ENCODE measurements at regions not wholly inside any gene's neighbourhood (a gene's known extent, or its start where the extent isn't known, plus 50 kb on each side); places are given as distances from the start of the nearest gene placed in this dataset.

GRCh38 chr6:170024940-170025339 lies 265.9 kb downstream of the DLL1 start:
- Histone ChIP-seq H3K27me3 (ENCODE audit: control insufficient read depth, insufficient read depth, low read length) (0 out of 2 replicates have a peak, but pooled peaks cover 6% of the 10 kb centered on the region), H3K4me1 (ENCODE audit: control insufficient read depth, insufficient read depth, low read length) (peaks cover 12% of the 10 kb centered on the region), H3K9ac (ENCODE audit: low read length) (no peak overlapping the region), H3K36me3 (ENCODE audit: control insufficient read depth, insufficient read depth, low read length) (no peaks in the 10 kb centered on the region), H3K4me3 (ENCODE audit: low read depth, low read length) (no peak overlapping the region), H3K27ac (ENCODE audit: low read depth, low read length) (no peak overlapping the region), H3K9me3 (ENCODE audit: control insufficient read depth, insufficient read depth, low read depth, low read length) (peaks cover 3% of the 10 kb centered on the region; the same call in 1 of the 2 replicates)

- Histone ChIP-seq H3K9ac (ENCODE audit: low read length) (no peak overlapping the region), H3K4me3 (ENCODE audit: low read depth, low read length) (no peak overlapping the region), H3K27me3 (ENCODE audit: control insufficient read depth, insufficient read depth, low read length) (0 out of 2 replicates have a peak, but pooled peaks cover 6% of the 10 kb centered on the region), H3K9me3 (ENCODE audit: control insufficient read depth, insufficient read depth, low read depth, low read length) (peaks cover 3% of the 10 kb centered on the region; the same call in 1 of the 2 replicates), H3K4me1 (ENCODE audit: control insufficient read depth, insufficient read depth, low read length) (peaks cover 12% of the 10 kb centered on the region), H3K36me3 (ENCODE audit: control insufficient read depth, insufficient read depth, low read length) (no peaks in the 10 kb centered on the region), H3K27ac (ENCODE audit: low read depth, low read length) (no peak overlapping the region)
Observed at GRCh38 chr6:170023620-170024521, 267.0 kb downstream of the DLL1 start.

- no peaks in the 10 kb centered on the region for H3K36me3 ChIP-seq (ENCODE audit: control insufficient read depth, insufficient read depth, low read length)
- H3K9me3 ChIP-seq (ENCODE audit: control insufficient read depth, insufficient read depth, low read depth, low read length) = peaks cover 3% of the 10 kb centered on the region; the same call in 1 of the 2 replicates
Observed at GRCh38 chr6:170022827-170023619, 267.9 kb downstream of the DLL1 start.

GRCh38 chr6:170022291-170022722 lies 268.6 kb downstream of the DLL1 start:
- Histone ChIP-seq H3K36me3 (ENCODE audit: control insufficient read depth, insufficient read depth, low read length) (no peaks in the 10 kb centered on the region), H3K4me3 (ENCODE audit: low read depth, low read length) (no peak overlapping the region), H3K27me3 (ENCODE audit: control insufficient read depth, insufficient read depth, low read length) (no peaks in the 10 kb centered on the region), H3K4me1 (ENCODE audit: control insufficient read depth, insufficient read depth, low read length) (peaks cover 12% of the 10 kb centered on the region), H3K27ac (ENCODE audit: low read depth, low read length) (no peak overlapping the region), H3K9ac (ENCODE audit: low read length) (no peak overlapping the region), H3K9me3 (ENCODE audit: control insufficient read depth, insufficient read depth, low read depth, low read length) (peaks cover 3% of the 10 kb centered on the region; the same call in 1 of the 2 replicates)

More at GRCh38 chr6:170022827-170023619, 267.9 kb downstream of the DLL1 start:
- no peak overlapping the region for H3K4me3 ChIP-seq (ENCODE audit: low read depth, low read length)
- no peak overlapping the region for H3K9ac ChIP-seq (ENCODE audit: low read length)
- H3K27me3 ChIP-seq (ENCODE audit: control insufficient read depth, insufficient read depth, low read length) = 0 out of 2 replicates have a peak, but pooled peaks cover 2% of the 10 kb centered on the region
- peaks cover 12% of the 10 kb centered on the region for H3K4me1 ChIP-seq (ENCODE audit: control insufficient read depth, insufficient read depth, low read length)
- H3K27ac ChIP-seq (ENCODE audit: low read depth, low read length) = no peak overlapping the region

GRCh38 chr6:170021579-170021978 lies 269.3 kb downstream of the DLL1 start:
- H3K4me3 ChIP-seq (ENCODE audit: low read depth, low read length) = no peak overlapping the region
- H3K9ac ChIP-seq (ENCODE audit: low read length) = no peak overlapping the region
- H3K27ac ChIP-seq (ENCODE audit: low read depth, low read length) = no peak overlapping the region
- peaks cover 3% of the 10 kb centered on the region; the same call in 1 of the 2 replicates for H3K9me3 ChIP-seq (ENCODE audit: control insufficient read depth, insufficient read depth, low read depth, low read length)
- H3K4me1 ChIP-seq (ENCODE audit: control insufficient read depth, insufficient read depth, low read length) = peaks cover 9% of the 10 kb centered on the region
- H3K27me3 ChIP-seq (ENCODE audit: control insufficient read depth, insufficient read depth, low read length) = no peaks in the 10 kb centered on the region
- H3K36me3 ChIP-seq (ENCODE audit: control insufficient read depth, insufficient read depth, low read length) = no peaks in the 10 kb centered on the region

GRCh38 chr6:170019818-170020583 lies 268.6 kb downstream of the ERMARD start:
- Histone ChIP-seq H3K9ac (ENCODE audit: low read length) (no peak overlapping the region), H3K36me3 (ENCODE audit: control insufficient read depth, insufficient read depth, low read length) (no peaks in the 10 kb centered on the region), H3K4me3 (ENCODE audit: low read depth, low read length) (no peak overlapping the region), H3K27me3 (ENCODE audit: control insufficient read depth, insufficient read depth, low read length) (peaks cover 14% of the 10 kb centered on the region), H3K4me1 (ENCODE audit: control insufficient read depth, insufficient read depth, low read length) (no peaks in the 10 kb centered on the region), H3K9me3 (ENCODE audit: control insufficient read depth, insufficient read depth, low read depth, low read length) (peaks cover 3% of the 10 kb centered on the region; the same call in 1 of the 2 replicates), H3K27ac (ENCODE audit: low read depth, low read length) (no peak overlapping the region)

- H3K9ac ChIP-seq (ENCODE audit: low read length) = no peak overlapping the region
- H3K4me1 ChIP-seq (ENCODE audit: control insufficient read depth, insufficient read depth, low read length) = no peaks in the 10 kb centered on the region
- H3K36me3 ChIP-seq (ENCODE audit: control insufficient read depth, insufficient read depth, low read length) = no peaks in the 10 kb centered on the region
- H3K27me3 ChIP-seq (ENCODE audit: control insufficient read depth, insufficient read depth, low read length) = peaks cover 22% of the 10 kb centered on the region
- no peak overlapping the region for H3K27ac ChIP-seq (ENCODE audit: low read depth, low read length)
- H3K9me3 ChIP-seq (ENCODE audit: control insufficient read depth, insufficient read depth, low read depth, low read length) = peaks cover 3% of the 10 kb centered on the region; the same call in 1 of the 2 replicates
- H3K4me3 ChIP-seq (ENCODE audit: low read depth, low read length) = no peak overlapping the region
Observed at GRCh38 chr6:170018936-170019817, 267.8 kb downstream of the ERMARD start.

GRCh38 chr6:170018422-170018935 lies 267.1 kb downstream of the ERMARD start:
- Histone ChIP-seq H3K4me3 (ENCODE audit: low read depth, low read length) (no peak overlapping the region), H3K9me3 (ENCODE audit: control insufficient read depth, insufficient read depth, low read depth, low read length) (peaks cover 2% of the 10 kb centered on the region; the same call in 1 of the 2 replicates), H3K27me3 (ENCODE audit: control insufficient read depth, insufficient read depth, low read length) (peaks cover 25% of the 10 kb centered on the region), H3K9ac (ENCODE audit: low read length) (no peak overlapping the region), H3K36me3 (ENCODE audit: control insufficient read depth, insufficient read depth, low read length) (no peaks in the 10 kb centered on the region), H3K27ac (ENCODE audit: low read depth, low read length) (no peak overlapping the region), H3K4me1 (ENCODE audit: control insufficient read depth, insufficient read depth, low read length) (no peaks in the 10 kb centered on the region)

GRCh38 chr6:170017603-170018320 lies 266.3 kb downstream of the ERMARD start:
- Histone ChIP-seq H3K4me3 (ENCODE audit: low read depth, low read length) (no peak overlapping the region), H3K36me3 (ENCODE audit: control insufficient read depth, insufficient read depth, low read length) (no peaks in the 10 kb centered on the region), H3K4me1 (ENCODE audit: control insufficient read depth, insufficient read depth, low read length) (no peaks in the 10 kb centered on the region), H3K9ac (ENCODE audit: low read length) (no peak overlapping the region), H3K9me3 (ENCODE audit: control insufficient read depth, insufficient read depth, low read depth, low read length) (peaks cover 7% of the 10 kb centered on the region; the same call in 1 of the 2 replicates), H3K27me3 (ENCODE audit: control insufficient read depth, insufficient read depth, low read length) (peaks cover 25% of the 10 kb centered on the region), H3K27ac (ENCODE audit: low read depth, low read length) (no peak overlapping the region)
